GM18858 (cell line): ENCODE measurements at regions not wholly inside any gene's neighbourhood (a gene's known extent, or its start where the extent isn't known, plus 50 kb on each side); places are given as distances from the start of the nearest gene placed in this dataset.

Experiments used
- ATAC-seq: cut with Tn5 transposase; IDR thresholded peaks from one replicate; pipeline ENCODE4 v1.9.1; 2021; ENCODE audit not compliant: unreplicated experiment

DNA sequence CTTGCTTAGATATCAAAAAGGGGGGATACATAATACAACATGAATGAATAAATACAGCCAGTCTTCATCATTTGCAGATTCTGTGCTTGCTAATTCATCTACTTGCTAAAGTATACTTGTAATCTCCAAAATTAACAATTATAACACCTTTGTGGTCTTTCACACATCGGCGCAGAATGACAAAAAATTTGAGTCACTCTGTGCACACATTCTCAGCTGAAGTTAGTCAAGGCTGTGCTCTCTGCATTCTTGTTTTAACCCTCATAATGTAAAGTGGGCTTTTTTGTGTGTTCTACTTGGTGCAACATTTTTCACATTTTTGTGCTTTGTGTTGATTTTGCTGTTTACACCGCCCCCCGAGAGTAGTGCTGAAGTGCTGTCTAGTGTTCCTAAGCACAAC lies 65.8 kb upstream of the GPRIN3 start:
- ATAC-seq, result no peak

DNA sequence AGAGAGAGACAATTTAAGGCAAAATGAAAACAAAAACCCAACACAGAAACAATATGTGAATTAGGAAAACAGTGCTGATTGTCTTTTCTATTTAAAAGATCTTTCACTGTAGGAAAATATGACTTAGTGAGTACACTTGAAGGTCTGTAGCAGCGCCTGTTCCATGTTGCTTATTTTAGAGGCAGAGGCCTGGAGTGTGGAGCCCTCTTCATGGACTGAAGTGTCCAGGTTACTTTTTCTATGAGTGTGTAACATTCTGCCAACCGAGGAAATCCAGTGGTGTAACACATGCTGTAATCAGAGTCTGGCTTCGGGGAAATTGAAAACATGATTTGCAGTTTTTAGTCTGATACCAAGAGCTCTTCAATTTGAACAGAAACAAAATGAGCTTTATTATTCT lies 64.0 kb upstream of the GPRIN3 start:
- no peak for ATAC-seq

DNA sequence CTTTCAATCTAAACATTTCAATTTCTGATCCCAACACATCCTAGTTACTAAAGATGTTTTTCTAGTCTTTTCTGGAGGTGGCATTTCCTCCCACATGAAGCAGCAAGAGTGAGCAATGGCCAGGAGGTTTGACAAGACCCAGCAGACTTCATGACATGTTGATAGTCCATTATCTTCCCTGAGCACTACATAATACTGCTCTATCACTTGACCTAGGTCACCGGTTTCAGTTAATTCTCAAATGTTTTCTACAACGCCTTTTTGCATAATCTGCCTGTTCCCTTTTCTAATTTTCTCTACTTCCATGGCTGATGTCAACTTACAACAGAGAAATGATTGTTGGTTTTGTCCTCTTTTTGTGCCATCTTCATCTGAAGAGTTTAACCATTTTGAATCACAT lies 62.0 kb upstream of the GPRIN3 start:
- no peak for ATAC-seq

DNA sequence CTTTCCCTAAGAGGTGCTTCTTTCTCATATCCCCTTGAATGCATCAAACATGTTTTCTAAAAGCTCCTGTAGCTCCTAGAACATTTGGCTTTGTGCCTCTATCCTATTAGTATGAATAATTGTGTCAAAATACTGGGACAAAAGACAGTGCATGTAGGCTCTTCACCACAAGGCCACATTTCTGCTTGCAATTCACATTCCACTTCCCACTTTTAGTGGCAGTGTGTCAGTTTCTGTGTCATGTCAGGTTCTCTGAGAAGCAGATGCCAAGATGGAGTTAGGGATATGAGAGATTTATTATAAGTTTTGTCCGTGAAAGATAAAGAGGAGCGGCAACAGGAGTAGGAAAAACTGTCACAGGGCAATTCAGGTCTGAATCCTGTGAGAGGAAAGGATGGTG lies 61.3 kb upstream of the GPRIN3 start:
- ATAC-seq, result no peak

DNA sequence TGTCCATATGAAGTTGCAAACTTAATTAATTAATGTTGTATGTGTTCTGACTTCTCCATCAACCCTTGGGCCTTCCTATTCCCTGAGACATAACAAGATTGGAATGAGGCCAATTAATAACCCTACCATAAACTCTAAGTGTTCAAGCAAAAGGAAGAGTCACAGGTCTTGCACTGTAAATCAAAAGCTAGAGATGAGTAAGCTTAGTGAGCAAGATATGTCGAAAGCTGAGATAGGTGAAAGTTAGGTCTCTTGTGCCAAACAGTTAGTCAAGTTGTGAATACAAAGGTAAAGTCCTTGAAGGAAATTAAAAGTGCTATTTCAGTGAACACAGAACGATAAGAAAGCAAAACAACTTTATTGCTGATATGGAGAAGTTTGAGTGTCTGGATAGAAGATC lies 58.2 kb upstream of the GPRIN3 start:
- no peak for ATAC-seq

DNA sequence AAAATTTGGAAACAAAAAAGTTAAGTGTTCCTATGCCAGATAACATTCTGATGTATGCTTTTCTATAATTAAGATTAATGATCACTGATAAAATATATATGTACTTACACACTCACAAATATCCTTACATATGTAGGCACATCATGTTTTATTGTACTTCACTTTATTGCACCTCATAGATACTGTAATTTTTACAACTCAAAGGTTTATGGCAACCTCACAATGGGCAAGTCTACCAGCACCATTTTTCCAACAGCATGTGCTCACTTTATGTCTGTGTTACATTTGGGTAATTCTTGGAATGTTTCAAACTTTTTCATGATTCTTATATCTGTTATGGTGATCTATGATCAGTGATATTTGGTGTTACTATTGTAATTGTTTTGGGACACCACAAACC lies 57.8 kb upstream of the GPRIN3 start:
- no peak for ATAC-seq

DNA sequence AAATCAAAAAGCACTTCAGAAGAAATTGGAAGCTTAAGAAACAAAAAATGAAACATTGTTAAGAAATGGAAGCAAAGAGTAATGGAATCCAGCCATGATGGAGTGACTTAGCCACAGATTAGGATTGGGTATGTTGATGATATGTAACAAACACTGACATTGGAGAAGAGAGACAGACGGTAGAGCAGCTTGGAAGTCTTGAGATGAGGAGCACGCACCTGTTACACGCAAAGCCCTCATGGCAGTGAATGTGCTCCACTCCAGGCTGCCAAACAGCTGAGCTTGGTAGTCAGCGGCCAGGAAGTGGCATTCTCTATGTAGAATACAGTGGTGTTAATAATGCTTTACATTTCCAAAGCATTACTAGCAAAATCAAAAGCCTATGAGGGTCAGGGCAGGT lies 56.9 kb upstream of the GPRIN3 start:
- no peak for ATAC-seq

DNA sequence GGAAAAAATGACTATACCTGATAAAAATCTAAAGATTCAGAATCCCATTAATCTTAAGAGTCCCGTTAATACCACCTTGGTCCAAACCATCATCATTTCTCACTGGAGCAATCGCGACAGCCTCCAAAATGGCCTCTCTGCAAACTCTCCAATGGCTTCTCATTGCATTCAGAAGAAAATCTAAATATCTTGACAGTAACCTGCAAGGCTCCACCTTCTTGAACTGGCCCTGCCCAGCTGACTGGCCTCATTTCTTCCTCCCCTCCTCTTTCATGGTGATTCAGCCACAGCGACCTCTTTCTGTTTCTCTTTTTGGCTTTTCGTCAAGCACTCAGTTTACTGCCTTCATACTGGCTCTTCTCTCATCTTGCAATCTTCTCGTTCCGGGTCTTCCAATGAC lies 56.2 kb upstream of the GPRIN3 start:
- ATAC-seq, result no peak

DNA sequence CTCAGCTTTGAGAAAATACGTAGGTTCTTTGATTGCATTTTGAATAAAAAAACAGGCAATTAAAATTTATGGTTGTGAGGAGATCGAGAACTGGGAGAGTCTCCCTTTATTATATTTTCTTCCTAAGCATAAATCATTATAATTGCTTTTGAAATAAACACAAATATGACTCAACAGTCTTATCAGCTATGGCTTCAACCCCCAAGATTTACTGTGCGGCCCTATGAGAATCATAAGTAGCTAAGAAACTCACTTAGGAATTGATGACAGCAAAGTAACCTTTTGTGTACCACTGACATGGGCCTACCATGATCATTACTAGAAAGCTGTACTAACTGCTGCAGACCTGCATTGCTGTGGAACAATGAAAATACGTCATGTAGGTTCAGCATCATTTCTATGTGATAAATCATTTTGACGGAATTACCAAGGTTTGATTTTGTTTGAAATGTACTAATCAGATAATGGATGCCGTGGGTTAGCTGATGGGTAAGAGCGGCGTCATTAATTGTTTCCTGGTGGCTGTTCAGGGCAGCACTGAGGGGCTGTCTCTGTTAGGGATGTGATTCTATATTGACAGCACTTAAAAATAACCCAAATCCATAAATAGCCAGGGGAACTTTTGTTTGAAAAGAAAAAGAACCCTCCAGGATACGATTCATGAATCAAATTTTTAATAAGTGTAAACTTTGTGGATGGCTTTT lies 51.5 kb upstream of the GPRIN3 start:
- ATAC-seq, result no peak

DNA sequence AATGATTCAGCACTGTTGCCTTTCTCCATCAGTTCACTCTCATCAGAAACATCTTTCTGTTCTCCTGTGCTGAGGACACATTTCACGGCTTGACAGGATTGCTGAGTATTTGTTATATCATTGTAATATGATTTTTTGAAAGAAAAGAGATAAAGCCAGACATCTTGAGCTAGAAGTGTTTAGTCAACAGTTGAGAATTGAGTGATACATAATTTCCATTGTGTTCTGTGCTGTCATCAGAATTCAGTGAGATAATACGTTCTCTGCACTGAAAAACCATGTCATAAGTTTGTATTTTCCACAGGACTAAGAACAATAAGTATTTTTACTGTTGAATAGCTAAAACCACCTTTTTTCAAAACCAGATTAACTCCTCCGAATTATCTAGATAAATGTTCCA lies 50.2 kb upstream of the GPRIN3 start:
- no peak for ATAC-seq
